A549 (cell line): ENCODE measurements at regions not wholly inside any gene's neighbourhood (a gene's known extent, or its start where the extent isn't known, plus 50 kb on each side); places are given as distances from the start of the nearest gene placed in this dataset.

Experiments used
- CTCF ChIP-seq: fragments of >200 bp; sonication (Bioruptor Twin); formaldehyde crosslinking; IDR thresholded peaks from 3 replicates; pipeline ENCODE4 v1.5.1; 2016
- EP300 ChIP-seq, 2 experiments: fragments of >200 bp; sonication (Bioruptor Twin); formaldehyde crosslinking; IDR thresholded peaks; 2 replicates in 1 of 2; 3 replicates in 1 of 2; pipeline ENCODE4 v1.6.1; 2016 to 2017
- POLR2A ChIP-seq: IDR thresholded peaks from 2 replicates; pipeline ENCODE4 v1.6.1; 2012; ENCODE audit warnings: mild to moderate bottlenecking, low read length
- TF ChIP-seq, protein P1 (sequence below): IDR thresholded peaks from 2 replicates; pipeline ENCODE4 v1.6.1; 2012; ENCODE audit warnings: low read depth, borderline replicate concordance

GRCh38 chr11:29755474-29755873, 261.4 kb downstream of the KCNA4 start:
- TF ChIP-seq, protein P1, sequence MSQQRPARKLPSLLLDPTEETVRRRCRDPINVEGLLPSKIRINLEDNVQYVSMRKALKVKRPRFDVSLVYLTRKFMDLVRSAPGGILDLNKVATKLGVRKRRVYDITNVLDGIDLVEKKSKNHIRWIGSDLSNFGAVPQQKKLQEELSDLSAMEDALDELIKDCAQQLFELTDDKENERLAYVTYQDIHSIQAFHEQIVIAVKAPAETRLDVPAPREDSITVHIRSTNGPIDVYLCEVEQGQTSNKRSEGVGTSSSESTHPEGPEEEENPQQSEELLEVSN, result no peak
- TF ChIP-seq POLR2A, result no peak
- no peak for TF ChIP-seq CTCF
- no peak for TF ChIP-seq EP300 (IDR thresholded peaks at IDR 0.05)
